GM19239 (cell line): ENCODE measurements at regions not wholly inside any gene's neighbourhood (a gene's known extent, or its start where the extent isn't known, plus 50 kb on each side); places are given as distances from the start of the nearest gene placed in this dataset.

Experiments
- DNase-seq: peaks from one replicate; pipeline ENCODE4 v3.0.0; 2011; ENCODE audit warnings: low spot score; ENCODE audit not compliant: insufficient read length
- FAIRE-seq: peaks from 2 replicates; lab custom pipeline; 2011; peaks lifted over from hg19 to GRCh38; lab: Jason Lieb, UNC

DNA sequence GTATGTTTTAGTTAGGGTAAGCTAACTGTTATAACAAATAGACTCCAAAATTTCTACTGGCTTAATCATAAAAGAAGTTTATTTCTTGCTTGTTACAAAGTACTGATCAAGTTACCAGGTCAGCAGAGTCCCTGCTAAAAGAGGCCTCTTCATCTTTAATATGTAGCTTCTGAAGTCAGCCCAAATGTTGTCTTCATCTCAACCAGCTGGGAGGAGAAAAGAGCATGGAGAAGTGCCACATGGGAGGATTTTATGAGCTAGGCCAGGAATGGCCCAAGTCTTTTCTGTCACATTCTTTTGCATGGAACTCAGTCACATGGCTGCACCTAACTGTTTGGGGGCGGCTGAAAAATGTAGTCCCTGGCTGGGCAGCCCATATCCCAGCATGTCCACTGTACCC lies 63.2 kb upstream of the APOBEC4 start:
- FAIRE-seq, result no peak

GRCh38 chr1:183711741-183712361 lies 58.7 kb upstream of the APOBEC4 start:
- DNase-seq (no peak), FAIRE-seq (no peak)

More for the DNA sequence above, 63.2 kb upstream of the APOBEC4 start:
- DNase-seq, result no peak

- FAIRE-seq (no peak), DNase-seq (no peak)
Measured at GRCh38 chr1:183711165-183711682, 58.1 kb upstream of the APOBEC4 start.

DNA sequence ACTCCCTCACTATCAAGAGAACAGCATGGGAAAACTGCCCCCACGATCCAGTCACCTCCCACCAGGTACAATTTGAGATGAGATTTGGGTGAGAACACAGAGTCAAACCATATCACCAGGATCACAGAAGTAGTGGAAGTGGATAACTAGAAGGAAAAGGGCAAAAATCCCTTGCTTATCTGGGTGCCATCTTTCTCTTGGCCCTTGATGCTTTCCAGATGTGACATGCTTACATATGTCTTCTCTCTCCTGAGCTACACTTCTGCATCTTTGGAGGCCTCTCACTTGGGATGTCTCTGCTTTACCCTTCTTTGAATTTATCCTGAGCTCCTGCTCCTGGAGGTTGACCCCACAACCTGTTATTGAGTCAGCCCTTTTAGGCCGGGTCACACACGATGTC lies 57.6 kb upstream of the APOBEC4 start:
- FAIRE-seq, result no peak
- DNase-seq, result no peak

DNA sequence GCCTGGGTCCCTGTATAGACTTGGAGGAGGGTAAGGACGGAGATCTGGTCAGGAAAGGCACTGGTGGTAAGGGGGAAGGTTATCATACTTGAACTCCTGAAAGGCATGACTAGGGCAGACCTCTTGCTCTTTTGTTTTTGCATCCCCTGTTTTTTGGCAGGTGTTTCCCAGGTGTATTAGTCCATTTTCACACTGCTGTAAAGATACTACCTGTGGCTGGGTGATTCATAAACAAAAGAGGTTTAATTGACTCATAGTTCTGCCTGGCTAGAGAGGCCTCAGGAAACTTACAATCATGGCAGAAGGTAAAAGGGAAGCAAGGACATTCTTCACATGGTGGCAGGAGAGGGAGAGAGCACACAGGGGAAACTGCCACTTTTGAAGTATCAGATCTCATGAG lies 57.2 kb upstream of the APOBEC4 start:
- no peak for DNase-seq
- FAIRE-seq, result no peak

- no peak for FAIRE-seq
- DNase-seq, result no peak
Measured at GRCh38 chr1:183704131-183704530, 51.0 kb upstream of the APOBEC4 start.
